Stimulated activated naive CD8-positive, alpha-beta T cell treated with anti-CD3 and anti-CD28 coated beads, Interleukin-15, Interleukin-2, amounts not matched to agents 100 U/mL and 50 U/mL, for 24 hours (primary cell): ENCODE measurements at regions not wholly inside any gene's neighbourhood (a gene's known extent, or its start where the extent isn't known, plus 50 kb on each side); places are given as distances from the start of the nearest gene placed in this dataset.

Experiments used
- ATAC-seq: fragments of 150-1000 bp; cut with Tn5 transposase; one replicate; pipeline ENCODE4 v1.10.0; 2021
- DNase-seq: peaks from one replicate; pipeline ENCODE4 v3.0.0; 2021

- DNase-seq (no peak), ATAC-seq (no peak)
Measured at GRCh38 chr18:38899252-38899651, 1333.7 kb upstream of the CELF4 start.

DNA sequence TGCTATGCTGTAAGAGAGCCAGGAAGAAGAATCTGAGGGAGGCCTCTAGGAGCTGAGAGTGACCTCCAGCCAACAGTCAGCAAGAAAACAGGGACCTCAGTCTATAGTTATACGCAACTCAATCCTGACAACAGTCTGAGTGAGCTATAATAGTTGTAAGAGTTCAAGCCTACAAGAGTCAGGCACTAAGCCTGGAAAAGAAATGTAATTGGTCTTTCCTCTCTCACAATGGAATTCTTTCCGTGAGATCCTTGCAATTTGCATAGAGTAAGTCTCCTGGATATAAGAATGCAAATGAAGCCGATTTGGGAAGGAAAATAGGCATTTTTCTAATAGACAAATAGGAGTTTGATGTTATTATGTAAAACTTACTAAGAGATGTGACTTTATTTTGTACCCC lies 1332.6 kb upstream of the CELF4 start:
- no peak for ATAC-seq
- DNase-seq, result no peak

- no peak for DNase-seq
- ATAC-seq, result no peak
Measured at GRCh38 chr18:38895560-38895959, 1330.0 kb upstream of the CELF4 start.

- no peak for ATAC-seq
- no peak for DNase-seq
Measured at GRCh38 chr18:38887671-38888020, 1322.0 kb upstream of the CELF4 start.

GRCh38 chr18:38886861-38887670 lies 1321.5 kb upstream of the CELF4 start:
- ATAC-seq (no peak), DNase-seq (no peak)

DNA sequence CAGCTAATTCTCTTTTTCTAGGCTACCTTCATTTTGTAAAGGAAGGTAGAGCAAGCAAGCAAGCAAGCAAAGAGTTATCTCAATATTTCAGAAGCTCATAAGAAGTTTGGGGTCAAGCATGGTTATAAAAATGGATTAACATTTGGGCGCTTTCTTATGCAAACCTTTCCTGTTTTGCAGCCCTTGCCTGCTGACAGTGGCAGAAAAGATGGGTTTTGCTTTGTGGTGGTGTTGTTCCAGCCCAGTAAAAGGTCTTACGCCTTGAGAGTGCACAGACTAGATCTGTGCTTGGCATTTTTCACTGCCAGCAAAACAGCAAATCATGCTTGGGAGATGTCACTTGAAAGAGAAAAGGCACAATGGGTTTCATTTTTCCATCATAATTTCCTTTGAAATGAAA lies 1320.6 kb upstream of the CELF4 start:
- no peak for ATAC-seq
- DNase-seq, result no peak

DNA sequence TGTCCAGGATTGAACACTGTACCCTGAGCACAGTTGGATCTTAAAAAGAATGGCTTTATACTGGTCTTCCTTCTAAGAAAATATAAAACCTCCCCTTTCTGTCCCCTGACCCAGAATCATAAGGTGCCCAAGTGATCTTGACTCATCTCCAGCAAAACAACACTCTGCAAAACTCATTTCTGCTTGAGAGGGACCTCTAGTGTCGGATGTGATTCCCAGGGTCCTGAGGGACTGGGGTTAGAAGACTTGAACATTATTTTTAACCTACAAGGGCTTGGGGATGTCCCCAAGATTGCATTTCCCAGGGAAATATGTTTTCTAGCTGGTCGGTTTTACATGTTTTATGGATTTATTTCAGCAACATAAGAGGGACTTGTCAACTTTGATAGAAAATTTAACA lies 1318.5 kb upstream of the CELF4 start:
- no peak for ATAC-seq
- DNase-seq, result no peak

DNA sequence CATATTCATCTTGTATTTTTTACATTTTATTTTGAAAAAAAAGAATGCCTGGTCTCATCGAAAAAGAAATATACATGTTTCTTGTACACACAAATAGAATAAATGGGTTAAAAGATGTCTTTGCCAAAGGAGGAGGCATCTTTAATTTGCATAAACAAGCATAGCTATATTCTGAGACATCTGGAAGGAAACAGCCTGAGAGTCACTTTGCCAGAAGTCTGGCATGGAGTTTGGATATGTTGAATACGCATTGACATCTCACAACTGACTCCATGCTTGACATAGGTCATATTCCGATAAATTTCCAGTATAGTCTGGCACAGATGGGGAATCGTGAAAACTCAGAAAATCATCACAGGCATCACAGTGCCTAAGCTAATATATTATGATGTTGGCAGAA lies 1317.5 kb upstream of the CELF4 start:
- no peak for ATAC-seq
- no peak for DNase-seq

- DNase-seq, result no peak
- ATAC-seq, result no peak
Measured at GRCh38 chr18:38879871-38880270, 1314.3 kb upstream of the CELF4 start.

GRCh38 chr18:38872342-38872741 lies 1306.7 kb upstream of the CELF4 start:
- no peak for ATAC-seq

GRCh38 chr18:38868757-38869156 lies 1303.2 kb upstream of the CELF4 start:
- ATAC-seq (no peak), DNase-seq (no peak)

More at GRCh38 chr18:38872342-38872741, 1306.7 kb upstream of the CELF4 start:
- no peak for DNase-seq

DNA sequence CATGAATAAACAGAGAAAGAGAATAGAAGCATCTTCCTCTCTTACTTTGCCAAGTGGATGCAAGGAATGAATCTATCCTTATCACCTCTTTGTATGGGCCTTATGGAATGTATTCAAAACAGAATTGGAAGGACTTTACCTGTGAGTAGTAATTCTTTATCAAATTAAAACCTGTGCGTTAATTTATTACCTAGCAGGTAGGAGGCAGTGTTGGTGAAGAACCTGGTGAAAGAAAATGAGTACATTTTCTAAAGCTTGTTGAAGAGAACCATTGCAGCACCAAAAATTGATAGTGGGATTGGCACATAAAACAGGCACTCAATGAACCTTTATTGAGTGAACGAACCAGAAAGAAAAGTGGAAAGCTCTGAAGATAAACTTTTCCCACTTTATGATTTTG lies 1302.1 kb upstream of the CELF4 start:
- no peak for DNase-seq
- ATAC-seq, result no peak

GRCh38 chr18:38851526-38851925 lies 1285.9 kb upstream of the CELF4 start:
- ATAC-seq, result no peak
- no peak for DNase-seq

- DNase-seq (no peak), ATAC-seq (no peak)
Measured at GRCh38 chr18:38847326-38847725, 1281.7 kb upstream of the CELF4 start.

DNA sequence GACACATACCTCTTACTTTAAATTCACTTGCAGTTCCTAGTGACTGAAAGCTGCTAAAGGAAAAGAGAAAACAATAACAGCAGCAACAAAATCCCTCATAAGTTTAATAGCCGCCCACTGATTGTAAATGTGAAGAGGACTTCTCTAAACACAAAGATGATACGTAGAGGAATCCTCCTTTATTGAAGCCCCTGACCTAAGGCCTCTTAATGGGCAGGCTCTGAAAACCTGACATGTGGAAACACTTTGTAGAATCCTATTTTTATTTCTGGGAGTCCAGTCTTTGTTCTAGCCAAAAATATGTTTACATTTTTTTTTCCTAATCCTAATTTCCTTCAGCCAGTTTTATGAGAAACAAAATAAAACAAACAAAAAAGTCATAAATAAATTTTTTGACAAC lies 1277.7 kb upstream of the CELF4 start:
- ATAC-seq, result no peak
- DNase-seq, result no peak

- ATAC-seq (no peak), DNase-seq (no peak)
Measured at GRCh38 chr18:38826247-38826646, 1260.6 kb upstream of the CELF4 start.

DNA sequence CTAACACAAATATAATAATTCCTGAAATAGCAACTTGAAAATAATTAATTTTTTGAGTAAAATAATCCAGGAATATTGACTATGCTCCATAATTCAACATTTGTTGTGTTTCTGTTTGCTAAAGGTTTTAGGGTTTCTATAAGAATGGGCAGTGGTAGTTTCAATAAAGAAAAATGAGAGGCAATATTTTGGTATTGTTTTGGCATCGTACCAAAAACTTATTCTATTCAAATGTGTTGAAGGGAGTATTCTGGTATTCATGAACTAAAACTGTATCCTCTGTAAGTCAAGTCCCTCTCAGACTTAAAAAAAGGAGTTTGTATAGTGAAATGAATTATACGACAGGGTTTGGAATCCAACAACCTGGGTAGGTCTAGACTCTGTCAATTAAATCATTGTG lies 1245.6 kb upstream of the CELF4 start:
- DNase-seq (no peak), ATAC-seq (no peak)

- DNase-seq (no peak), ATAC-seq (no peak)
Measured at GRCh38 chr18:38810789-38811188, 1245.2 kb upstream of the CELF4 start.

DNA sequence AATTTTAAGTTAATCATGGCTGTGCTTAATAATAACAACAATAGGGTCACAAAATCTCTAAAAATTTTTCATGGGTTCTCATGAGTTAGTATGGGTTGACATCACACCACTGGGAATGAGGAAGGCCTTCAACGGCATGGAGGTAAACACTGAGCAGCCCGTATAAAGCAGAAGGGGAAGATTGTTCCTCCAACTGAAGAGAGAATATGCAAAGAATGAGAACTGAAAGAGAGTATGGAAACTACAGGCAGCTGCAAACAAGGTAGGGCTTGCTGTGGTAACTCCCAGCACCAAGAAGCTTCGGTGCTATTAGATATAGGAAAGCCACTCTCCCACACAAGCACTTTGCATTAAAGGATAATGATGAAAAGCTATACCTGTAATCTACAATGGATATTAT lies 1242.3 kb upstream of the CELF4 start:
- no peak for ATAC-seq

DNA sequence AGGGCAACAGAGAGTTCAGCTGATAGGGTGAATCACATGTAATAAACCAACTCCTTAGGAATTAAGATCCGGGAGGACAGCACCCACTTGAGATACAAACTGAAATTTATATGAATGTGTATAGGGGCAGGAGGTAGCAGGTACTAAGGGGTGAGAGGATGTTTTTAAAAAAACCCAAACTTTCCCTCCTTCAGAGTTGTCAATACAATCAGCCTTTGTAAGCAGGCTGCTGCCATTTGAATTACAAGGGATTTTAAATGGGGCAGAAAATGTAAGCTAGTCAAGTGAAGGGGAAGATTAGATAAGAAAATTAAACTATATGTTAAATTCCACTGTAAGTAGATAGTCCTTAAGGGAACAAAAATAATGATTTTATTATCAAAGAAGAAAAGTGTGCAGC lies 1239.7 kb upstream of the CELF4 start:
- ATAC-seq (no peak), DNase-seq (no peak)

More for the DNA sequence above, 1242.3 kb upstream of the CELF4 start:
- DNase-seq, result no peak

- ATAC-seq, result no peak
- no peak for DNase-seq
Measured at GRCh38 chr18:38801640-38802039, 1236.0 kb upstream of the CELF4 start.

DNA sequence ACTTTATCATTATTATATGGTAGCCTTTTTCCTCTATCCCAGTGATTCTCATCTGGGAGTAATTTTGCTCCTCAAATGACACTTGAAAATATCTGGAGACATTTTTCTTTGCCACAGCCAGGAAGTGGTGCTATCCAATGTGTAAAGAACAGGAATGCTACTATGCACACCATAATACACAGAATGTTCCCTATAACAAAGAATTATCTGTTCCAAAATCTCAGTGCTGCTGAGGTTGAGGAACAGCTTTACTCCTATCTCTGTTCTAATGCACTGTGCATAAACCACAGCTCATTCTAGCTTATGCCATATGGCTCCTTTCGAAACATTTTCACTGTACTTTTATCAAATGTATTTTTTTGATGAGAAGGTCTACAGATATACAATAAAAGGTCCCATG lies 1231.2 kb upstream of the CELF4 start:
- no peak for DNase-seq
- ATAC-seq, result no peak

GRCh38 chr18:38792731-38793130 lies 1227.1 kb upstream of the CELF4 start:
- DNase-seq (no peak), ATAC-seq (no peak)

DNA sequence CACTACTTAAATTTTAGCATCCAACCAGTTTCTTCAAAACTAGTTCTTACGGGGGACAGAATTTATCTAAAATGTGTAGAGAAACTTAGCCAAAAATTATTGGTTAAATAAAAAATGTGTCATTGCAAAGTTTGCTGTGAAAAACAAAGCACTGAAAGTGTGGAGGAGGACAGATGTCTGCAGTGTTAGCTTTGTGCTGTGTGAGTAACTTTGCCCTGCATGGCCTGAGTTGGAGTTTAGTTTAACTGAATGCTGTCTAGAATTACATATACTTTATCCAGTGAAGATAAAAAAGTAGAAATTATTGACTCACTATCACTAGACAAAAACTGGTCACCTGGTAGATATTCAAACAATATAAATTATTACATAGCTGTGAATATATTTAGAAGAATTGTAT lies 1225.2 kb upstream of the CELF4 start:
- DNase-seq (no peak), ATAC-seq (no peak)

DNA sequence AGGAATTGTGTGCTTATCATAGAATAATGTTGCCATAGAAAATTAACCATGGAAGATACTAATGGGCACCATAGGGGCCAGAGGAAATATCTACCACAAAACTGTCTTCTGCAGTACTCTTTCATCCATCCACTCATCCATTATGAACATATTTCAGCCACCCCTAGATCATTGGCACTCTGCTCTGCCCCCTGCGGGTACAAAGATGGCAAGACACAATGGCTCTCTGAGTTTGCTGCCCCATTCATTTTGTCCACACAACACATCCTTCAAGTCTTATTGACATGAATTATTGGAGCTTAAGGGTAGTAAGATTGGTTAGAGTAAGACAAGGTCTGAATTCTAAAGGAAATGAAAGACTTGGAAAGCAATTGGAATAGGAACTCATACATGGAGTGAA lies 1224.7 kb upstream of the CELF4 start:
- DNase-seq (no peak), ATAC-seq (no peak)
